ENCODE measurements at regions not wholly inside any gene's neighbourhood (a gene's known extent, or its start where the extent isn't known, plus 50 kb on each side); places are given as distances from the start of the nearest gene placed in this dataset.

- TF ChIP-seq CTCF (IDR thresholded peaks at IDR 0.05; ENCODE audit: control extremely low read depth in 1 of 3, insufficient read depth in 1 of 3, low read depth in 1 of 3, low read length in 3 of 3), result no peak
Measured at GRCh38 chr5:27561408-27561807, 523.0 kb upstream of the CDH9 start (continued).

All from H1 (cell line).